ENCODE measurements at regions not wholly inside any gene's neighbourhood (a gene's known extent, or its start where the extent isn't known, plus 50 kb on each side); places are given as distances from the start of the nearest gene placed in this dataset. TPM values are rescaled to one million over a fixed set of nuclear protein-coding genes. Genes with fewer than 3 reads are reported as not detected.

DNA sequence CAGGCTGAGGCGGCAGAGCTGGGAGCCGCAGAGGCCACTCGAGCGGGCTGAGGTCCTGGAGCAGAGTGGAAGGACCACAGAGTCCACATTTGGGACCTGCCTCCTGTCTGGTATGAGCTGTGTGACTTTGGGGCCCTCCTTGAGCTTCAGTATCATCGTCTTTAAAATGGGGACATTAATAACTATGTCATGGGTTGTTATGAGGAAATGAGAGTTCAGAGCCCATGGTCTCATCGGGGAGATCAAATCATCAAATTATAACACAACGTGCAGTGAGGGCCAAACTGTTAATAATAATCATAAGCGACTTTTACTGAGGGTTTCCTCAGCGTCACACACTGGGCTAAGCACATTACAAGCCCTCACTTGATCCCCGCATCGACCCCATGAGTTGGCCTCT, 49.9 kb upstream of the CCDC167 start:
- CTCF ChIA-PET = no interaction called here
- no peaks in the 10 kb centered on the region for H3K27me3 Mint-ChIP-seq
- no peaks in the 10 kb centered on the region for H3K9me3 ChIP-seq (ENCODE audit: control insufficient read depth in 1 of 2, insufficient read depth in 1 of 2, low read length in 2 of 2)
- H3K4me1 Mint-ChIP-seq (ENCODE audit: low read depth) = peaks cover 43% of the 10 kb centered on the region
- TF ChIP-seq, protein P1, sequence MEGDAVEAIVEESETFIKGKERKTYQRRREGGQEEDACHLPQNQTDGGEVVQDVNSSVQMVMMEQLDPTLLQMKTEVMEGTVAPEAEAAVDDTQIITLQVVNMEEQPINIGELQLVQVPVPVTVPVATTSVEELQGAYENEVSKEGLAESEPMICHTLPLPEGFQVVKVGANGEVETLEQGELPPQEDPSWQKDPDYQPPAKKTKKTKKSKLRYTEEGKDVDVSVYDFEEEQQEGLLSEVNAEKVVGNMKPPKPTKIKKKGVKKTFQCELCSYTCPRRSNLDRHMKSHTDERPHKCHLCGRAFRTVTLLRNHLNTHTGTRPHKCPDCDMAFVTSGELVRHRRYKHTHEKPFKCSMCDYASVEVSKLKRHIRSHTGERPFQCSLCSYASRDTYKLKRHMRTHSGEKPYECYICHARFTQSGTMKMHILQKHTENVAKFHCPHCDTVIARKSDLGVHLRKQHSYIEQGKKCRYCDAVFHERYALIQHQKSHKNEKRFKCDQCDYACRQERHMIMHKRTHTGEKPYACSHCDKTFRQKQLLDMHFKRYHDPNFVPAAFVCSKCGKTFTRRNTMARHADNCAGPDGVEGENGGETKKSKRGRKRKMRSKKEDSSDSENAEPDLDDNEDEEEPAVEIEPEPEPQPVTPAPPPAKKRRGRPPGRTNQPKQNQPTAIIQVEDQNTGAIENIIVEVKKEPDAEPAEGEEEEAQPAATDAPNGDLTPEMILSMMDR (IDR thresholded peaks at IDR 0.05) = no peak
- POLR2A ChIA-PET = interaction anchor here (1.9 kb wide), 2 partner anchors 33 to 58 kb away, joined by 5 read pairs; no protein-coding TSS in a partner anchor
- H3K4me1 ChIP-seq (ENCODE audit: insufficient read depth, low read length) = peaks cover 46% of the 10 kb centered on the region
- H3K27ac ChIP-seq (ENCODE audit: low read depth in 1 of 2, low read length in 2 of 2) = no peak overlapping the region
- no peak for ATAC-seq (ENCODE audit: poor library complexity)
- H3K27ac Mint-ChIP-seq = no peak overlapping the region
- no peaks in the 10 kb centered on the region for H3K9me3 Mint-ChIP-seq
- H3K4me3 Mint-ChIP-seq = no peak overlapping the region
- H3K36me3 ChIP-seq (ENCODE audit: insufficient read depth, low read length) = no peaks in the 10 kb centered on the region
- no peaks in the 10 kb centered on the region for H3K36me3 Mint-ChIP-seq (ENCODE audit: low read depth)
- intact Hi-C loops (cut with DNase I, micrococcal nuclease) = no loop called here
- H3K27me3 ChIP-seq (ENCODE audit: control insufficient read depth in 1 of 2, insufficient read depth in 2 of 2, low read length in 2 of 2) = no peaks in the 10 kb centered on the region
- H3K4me3 ChIP-seq (ENCODE audit: low read length) = no peak overlapping the region
- no peak for DNase-seq

Small RNA genes in the stretch of these regions (microRNA-seq; reads per million reads assigned to microRNA genes)
- gene MIR4462 (ENCODE audit: borderline microRNAs expressed, borderline replicate concordance) = not detected
